OCI-LY3 (cell line): ENCODE measurements at regions not wholly inside any gene's neighbourhood (a gene's known extent, or its start where the extent isn't known, plus 50 kb on each side); places are given as distances from the start of the nearest gene placed in this dataset.

Experiments
- H2AFZ ChIP-seq: fragments of 200-600, 300-600 bp; shearing (Covaris generic); 2 replicates; pipeline ENCODE4 v1.6.0; 2014; ENCODE audit warnings: antibody characterized with exemption, low read depth, low read length
- H3K27ac ChIP-seq: fragments of 200-600, 300-600 bp; sonication (generic); 2 replicates; pipeline ENCODE4 v1.5.1; 2014; ENCODE audit warnings: mild to moderate bottlenecking, low read length, moderate library complexity, mixed read lengths
- H3K27me3 ChIP-seq: fragments of 200-600, 300-600 bp; sonication (generic); 2 replicates; pipeline ENCODE4 v1.6.1; 2014; ENCODE audit warnings: low read depth, low read length, mixed read lengths
- H3K36me3 ChIP-seq: fragments of 200-600, 300-600 bp; sonication (generic); replicated peaks from 2 replicates; pipeline ENCODE3; 2014; ENCODE audit warnings: low read depth, low read length, mixed read lengths
- H3K4me1 ChIP-seq: fragments of 300-600, 200-600 bp; sonication (generic); 2 replicates; pipeline ENCODE4 v1.6.1; 2014; ENCODE audit warnings: low read length, mixed read lengths
- H3K4me2 ChIP-seq: fragments of 200-600, 300-600 bp; sonication (generic); 2 replicates; pipeline ENCODE4 v1.6.1; 2014; ENCODE audit warnings: low read length, mixed read lengths
- H3K4me3 ChIP-seq: fragments of 300-600, 200-600 bp; sonication (generic); 2 replicates; pipeline ENCODE4 v1.5.1; 2014; ENCODE audit warnings: antibody characterized with exemption, mild to moderate bottlenecking, low read length, moderate library complexity
- H3K79me2 ChIP-seq: fragments of 300-600, 200-600 bp; shearing (Covaris generic); 2 replicates; pipeline ENCODE4 v1.6.1; 2014; ENCODE audit warnings: mild to moderate bottlenecking, low read length, mixed read lengths
- H3K9ac ChIP-seq: fragments of 300-600, 200-600 bp; shearing (Covaris generic); 2 replicates; pipeline ENCODE4 v1.6.0; 2014; ENCODE audit warnings: mild to moderate bottlenecking, low read length, moderate library complexity
- H3K9me3 ChIP-seq: fragments of 200-600, 300-600 bp; shearing (Covaris generic); 2 replicates; pipeline ENCODE4 v1.6.1; 2014; ENCODE audit warnings: low read length, mixed read lengths; ENCODE audit not compliant: insufficient read depth
- H4K20me1 ChIP-seq: fragments of 200-600, 300-600 bp; sonication (generic); 2 replicates; pipeline ENCODE4 v1.6.1; 2016; ENCODE audit warnings: low read length, mixed read lengths; ENCODE audit not compliant: insufficient read depth
- CTCF ChIP-seq: fragments of 200-600, 300-600 bp; sonication (generic); IDR thresholded peaks from 2 replicates; pipeline ENCODE4 v1.5.1; 2014; ENCODE audit warnings: antibody characterized with exemption, low read length, low read depth
- EZH2phosphoT487 ChIP-seq: fragments of 200-600 bp; shearing (Covaris generic); IDR thresholded peaks from 2 replicates; pipeline ENCODE4 v1.6.1; 2018; ENCODE audit warnings: antibody characterized with exemption, mixed run types, low read depth

DNA sequence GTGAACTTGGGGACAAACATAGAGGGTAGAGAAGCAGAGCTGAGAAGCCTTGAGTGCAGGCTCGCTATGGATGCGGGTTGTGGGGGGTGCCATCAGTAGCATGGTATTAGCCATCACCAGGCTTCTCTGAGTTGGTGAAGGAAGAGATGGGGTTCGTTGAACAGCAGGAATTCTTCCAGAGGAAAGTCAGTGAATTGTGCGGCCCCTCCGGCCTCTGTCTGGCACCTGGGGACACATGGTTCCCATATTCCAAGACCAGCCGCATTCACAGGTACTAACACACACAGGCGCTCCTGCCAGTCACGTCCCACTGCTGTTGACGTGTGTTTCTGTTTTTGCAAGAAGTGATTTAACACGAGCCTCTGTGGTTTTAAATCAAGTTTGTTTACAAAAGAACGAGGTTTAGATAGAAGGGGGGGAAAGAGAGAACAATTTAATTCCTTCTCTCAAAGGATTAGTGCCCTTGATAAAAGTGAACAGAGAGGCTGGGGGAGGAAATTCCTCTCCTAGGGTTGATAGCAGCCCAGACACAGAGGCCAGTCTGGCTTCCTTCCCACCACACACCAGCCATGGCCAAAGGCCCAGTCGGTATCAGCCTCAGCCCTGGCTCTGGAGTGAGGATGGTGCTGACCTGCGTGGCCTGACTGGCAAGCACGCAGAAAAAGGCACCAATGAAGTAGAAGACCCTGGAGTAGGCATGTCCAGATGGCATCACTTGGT, 252.6 kb upstream of the IGFBP3 start:
- H3K4me2 ChIP-seq: no peak overlapping the region
- H3K9me3 ChIP-seq: no peaks in the 10 kb centered on the region
- no peak overlapping the region for H2AFZ ChIP-seq
- no peaks in the 10 kb centered on the region for H3K36me3 ChIP-seq
- TF ChIP-seq CTCF: no peak
- no peak for TF ChIP-seq EZH2phosphoT487
- H3K79me2 ChIP-seq: no peaks in the 10 kb centered on the region
- no peak overlapping the region for H3K27ac ChIP-seq
- H3K4me1 ChIP-seq: no peaks in the 10 kb centered on the region
- H3K9ac ChIP-seq: no peak overlapping the region
- no peaks in the 10 kb centered on the region for H3K27me3 ChIP-seq
- H4K20me1 ChIP-seq: no peaks in the 10 kb centered on the region
- no peak overlapping the region for H3K4me3 ChIP-seq

- Histone ChIP-seq H3K4me3 (no peak overlapping the region), H3K9ac (no peak overlapping the region), H3K27ac (no peak overlapping the region), H3K9me3 (peaks cover 15% of the 10 kb centered on the region), H3K4me2 (no peak overlapping the region), H3K4me1 (peaks cover 3% of the 10 kb centered on the region; the same call in 1 of the 2 replicates), H3K79me2 (no peaks in the 10 kb centered on the region), H3K27me3 (no peaks in the 10 kb centered on the region), H2AFZ (no peak overlapping the region), H3K36me3 (peaks cover 6% of the 10 kb centered on the region), H4K20me1 (no peaks in the 10 kb centered on the region)
- TF ChIP-seq EZH2phosphoT487: no peak
- TF ChIP-seq CTCF: no peak
Measured at GRCh38 chr7:46170792-46171191, 249.7 kb upstream of the IGFBP3 start.

- no peaks in the 10 kb centered on the region for H3K79me2 ChIP-seq
- no peaks in the 10 kb centered on the region for H4K20me1 ChIP-seq
- H3K4me1 ChIP-seq: peaks cover 4% of the 10 kb centered on the region; the same call in 1 of the 2 replicates
- no peak overlapping the region for H3K9ac ChIP-seq
- H2AFZ ChIP-seq: no peak overlapping the region
- H3K9me3 ChIP-seq: peaks cover 19% of the 10 kb centered on the region
- no peaks in the 10 kb centered on the region for H3K27me3 ChIP-seq
- no peak overlapping the region for H3K4me2 ChIP-seq
- no peak overlapping the region for H3K27ac ChIP-seq
- TF ChIP-seq EZH2phosphoT487 (no peak), CTCF (no peak)
- peaks cover 6% of the 10 kb centered on the region for H3K36me3 ChIP-seq
- no peak overlapping the region for H3K4me3 ChIP-seq
Measured at GRCh38 chr7:46170021-46170420, 248.9 kb upstream of the IGFBP3 start.

DNA sequence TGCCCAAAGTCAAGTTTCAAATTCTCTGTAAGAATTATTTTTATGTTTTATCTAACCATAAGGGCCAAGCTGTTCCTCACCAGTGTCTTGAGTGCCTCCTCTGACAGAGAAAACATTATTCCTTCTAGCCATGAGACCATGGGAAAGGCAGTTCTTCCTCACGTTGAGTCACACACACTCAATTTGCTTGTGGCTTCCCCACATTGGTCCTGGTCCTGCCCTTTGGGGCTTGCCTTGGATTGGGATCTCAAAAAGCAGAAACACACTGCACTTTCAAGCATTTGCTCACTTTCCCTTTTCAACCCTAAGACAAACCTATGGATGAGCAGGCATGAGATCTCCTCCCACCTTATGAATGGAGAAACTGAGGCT, 248.3 kb upstream of the IGFBP3 start:
- no peak overlapping the region for H3K9ac ChIP-seq
- peaks cover 12% of the 10 kb centered on the region for H3K36me3 ChIP-seq
- no peak overlapping the region for H3K4me3 ChIP-seq
- H3K79me2 ChIP-seq: no peaks in the 10 kb centered on the region
- no peak overlapping the region for H3K4me2 ChIP-seq
- peaks cover 4% of the 10 kb centered on the region; the same call in 1 of the 2 replicates for H3K4me1 ChIP-seq
- no peak overlapping the region for H2AFZ ChIP-seq
- H3K27ac ChIP-seq: no peak overlapping the region
- no peaks in the 10 kb centered on the region for H4K20me1 ChIP-seq
- H3K9me3 ChIP-seq: peaks cover 19% of the 10 kb centered on the region
- H3K27me3 ChIP-seq: no peaks in the 10 kb centered on the region
- TF ChIP-seq EZH2phosphoT487 (no peak), CTCF (no peak)
